HG02870 (cell line): ENCODE measurements at regions not wholly inside any gene's neighbourhood (a gene's known extent, or its start where the extent isn't known, plus 50 kb on each side); places are given as distances from the start of the nearest gene placed in this dataset.

Source experiments
- ATAC-seq: cut with Tn5 transposase; IDR thresholded peaks from one replicate; pipeline ENCODE4 v1.9.1; 2021; ENCODE audit warnings: mild to moderate bottlenecking, moderate library complexity; ENCODE audit not compliant: unreplicated experiment

GRCh38 chr18:73746101-73746500, 401.5 kb downstream of the FBXO15 start:
- ATAC-seq, result no peak

GRCh38 chr18:73742957-73743356, 404.7 kb downstream of the FBXO15 start:
- ATAC-seq, result no peak

GRCh38 chr18:73741946-73742345, 405.7 kb downstream of the FBXO15 start:
- ATAC-seq, result no peak

GRCh38 chr18:73739098-73739497, 408.5 kb downstream of the FBXO15 start:
- ATAC-seq, result no peak

DNA sequence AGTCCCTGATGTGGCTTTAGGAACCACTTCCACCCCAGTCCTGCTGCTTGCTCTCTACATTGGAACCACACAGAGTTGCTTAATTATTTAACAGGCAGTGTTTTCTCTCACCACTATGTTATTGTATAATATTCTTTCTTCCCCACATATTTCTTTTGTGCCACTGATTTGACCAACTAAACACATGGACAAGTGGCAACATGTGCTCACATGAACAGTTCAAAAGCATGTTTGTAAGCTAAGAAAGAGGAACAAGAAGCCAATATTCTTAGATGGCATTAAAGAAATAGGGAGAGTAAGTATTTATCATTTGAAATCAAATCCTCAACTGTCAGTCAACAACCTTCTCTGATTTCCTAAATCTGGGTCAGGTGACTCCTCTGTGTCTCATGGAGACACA, 409.6 kb downstream of the FBXO15 start:
- ATAC-seq, result no peak

DNA sequence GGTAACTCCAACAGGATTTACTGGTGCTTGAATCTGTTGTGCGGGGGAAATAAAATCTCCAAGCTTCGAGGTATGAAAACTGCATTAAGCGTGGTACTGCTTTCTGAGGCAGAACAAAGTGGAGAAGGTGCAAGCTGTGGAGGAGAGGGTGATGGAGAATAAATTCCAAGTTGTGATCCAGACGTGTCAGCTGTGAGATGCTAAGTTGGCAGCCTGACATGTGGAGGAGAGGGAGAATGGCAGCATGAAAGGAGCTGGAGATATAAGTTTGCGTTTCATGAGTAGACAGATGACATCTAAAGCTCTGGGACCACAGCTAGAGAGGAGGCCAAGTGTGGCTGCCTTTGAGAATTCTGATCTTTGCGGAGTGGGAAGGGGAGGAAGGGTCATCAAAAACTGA, 411.8 kb downstream of the FBXO15 start:
- no peak for ATAC-seq

DNA sequence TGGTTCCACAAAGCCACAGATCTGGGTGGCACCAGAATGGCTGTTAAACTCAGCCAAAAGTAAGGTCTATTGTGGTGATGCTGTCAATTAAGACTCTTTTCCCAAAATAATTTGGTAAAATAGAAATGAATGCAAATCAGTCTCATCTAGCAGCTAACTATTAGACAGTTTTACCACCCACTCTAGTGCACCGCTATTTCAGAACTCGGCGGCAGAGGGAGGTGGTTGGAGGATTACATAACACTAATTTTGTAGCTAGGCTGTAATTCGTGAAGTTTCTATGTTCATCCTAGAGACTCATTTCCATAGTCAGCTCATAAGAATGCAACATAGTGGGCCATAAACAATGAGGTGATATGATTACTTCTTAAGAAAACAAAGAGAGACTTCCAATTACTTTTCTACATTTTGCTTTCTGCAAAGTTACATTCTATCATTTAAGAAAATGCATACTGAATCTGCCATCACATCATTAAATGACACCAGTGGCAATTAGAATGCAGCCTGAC, 413.8 kb downstream of the FBXO15 start:
- no peak for ATAC-seq

DNA sequence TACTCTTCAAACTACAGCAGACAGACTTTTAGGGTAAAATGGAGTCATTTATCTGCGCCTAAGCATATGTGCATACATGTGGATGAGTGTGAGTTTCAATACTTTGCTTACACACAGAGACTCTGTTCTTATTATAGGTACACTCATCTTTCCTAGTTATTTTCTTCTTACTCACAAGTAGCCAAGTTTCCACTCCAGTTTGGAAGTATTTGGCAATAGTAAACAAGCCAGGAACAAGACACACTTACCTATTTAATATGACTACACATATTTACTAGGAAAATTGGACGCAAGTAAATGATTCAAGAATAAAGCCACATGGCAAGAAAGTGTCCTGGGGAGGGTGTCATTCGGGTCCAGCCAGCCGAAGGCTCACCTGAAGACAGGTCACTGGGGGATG, 414.3 kb downstream of the FBXO15 start:
- no peak for ATAC-seq

GRCh38 chr18:73728657-73729056, 419.0 kb downstream of the FBXO15 start:
- no peak for ATAC-seq

DNA sequence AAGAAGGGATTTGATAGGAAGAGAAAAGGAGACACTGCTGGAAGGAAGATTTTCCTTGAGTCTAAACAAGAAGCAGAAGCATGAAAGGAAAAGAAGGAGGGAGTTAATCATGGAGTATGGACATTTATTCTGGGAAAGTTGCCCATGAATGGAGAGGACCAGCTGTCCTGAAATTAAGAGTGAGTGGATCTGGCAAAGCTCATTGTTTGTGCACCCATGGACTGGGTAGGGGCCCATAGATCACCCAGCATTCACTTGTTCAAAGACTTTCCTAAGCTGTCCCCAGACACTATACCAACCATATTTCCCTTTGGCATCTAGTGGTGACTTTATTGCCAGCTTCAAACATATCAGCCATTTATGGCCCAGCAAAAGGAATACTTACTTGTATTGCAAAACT, 422.7 kb downstream of the FBXO15 start:
- ATAC-seq, result no peak

GRCh38 chr18:73719611-73720010, 428.0 kb downstream of the FBXO15 start:
- no peak for ATAC-seq

GRCh38 chr18:73717570-73717969, 430.1 kb downstream of the FBXO15 start:
- no peak for ATAC-seq

DNA sequence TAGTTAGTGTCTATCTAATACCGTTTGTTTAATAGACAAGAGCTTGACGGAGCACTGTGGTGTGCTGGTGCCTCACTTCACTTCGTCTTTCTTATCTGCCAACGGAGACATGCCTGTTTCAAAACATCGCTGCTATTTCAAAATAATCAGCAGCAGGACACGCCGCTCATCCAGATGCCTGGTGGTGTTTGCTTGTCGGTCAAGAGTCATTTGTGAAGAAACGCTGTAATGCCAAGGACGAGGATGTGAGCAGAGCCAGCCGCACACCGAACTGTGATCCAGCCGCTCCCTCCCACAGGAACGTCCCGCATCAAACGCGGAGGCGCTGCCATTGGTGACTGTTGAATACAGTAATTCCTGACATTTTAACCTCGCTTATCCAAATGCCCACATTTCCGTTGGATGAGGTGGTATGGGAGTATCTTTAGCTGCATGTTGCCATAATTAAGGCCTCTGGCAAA, 432.4 kb downstream of the FBXO15 start:
- ATAC-seq, result no peak

GRCh38 chr18:73714466-73714865, 433.2 kb downstream of the FBXO15 start:
- ATAC-seq, result no peak

- no peak for ATAC-seq
Observed at GRCh38 chr18:73711256-73711655, 436.4 kb downstream of the FBXO15 start.

GRCh38 chr18:73708591-73708990, 439.0 kb downstream of the FBXO15 start:
- no peak for ATAC-seq

- ATAC-seq, result no peak
Observed at GRCh38 chr18:73707035-73707434, 440.6 kb downstream of the FBXO15 start.

- no peak for ATAC-seq
Observed at GRCh38 chr18:73697353-73697752, 450.3 kb downstream of the FBXO15 start.

- ATAC-seq, result no peak
Observed at GRCh38 chr18:73696698-73697097, 450.9 kb downstream of the FBXO15 start.

DNA sequence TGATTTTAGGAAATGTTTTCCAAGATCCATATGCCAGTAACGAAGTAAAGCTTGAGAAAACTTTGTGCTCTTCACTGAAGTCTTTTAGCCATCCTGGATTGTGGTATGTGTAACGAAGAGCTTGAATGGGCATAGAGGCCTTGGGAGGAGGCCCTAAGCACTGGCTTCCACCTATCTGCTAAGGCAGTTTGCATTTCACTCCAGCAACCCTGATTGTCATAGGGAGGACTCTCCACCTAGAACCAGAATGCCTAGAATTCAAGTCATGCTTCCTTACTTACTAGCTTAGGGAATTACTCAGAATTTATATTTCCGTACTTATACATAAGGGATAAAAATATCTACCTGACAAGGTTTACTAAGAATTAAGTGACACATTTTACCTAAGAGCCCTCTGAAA, 451.5 kb downstream of the FBXO15 start:
- ATAC-seq, result no peak

GRCh38 chr18:73693091-73693490, 454.5 kb downstream of the FBXO15 start:
- ATAC-seq, result no peak

GRCh38 chr18:73691624-73692023, 456.0 kb downstream of the FBXO15 start:
- no peak for ATAC-seq

DNA sequence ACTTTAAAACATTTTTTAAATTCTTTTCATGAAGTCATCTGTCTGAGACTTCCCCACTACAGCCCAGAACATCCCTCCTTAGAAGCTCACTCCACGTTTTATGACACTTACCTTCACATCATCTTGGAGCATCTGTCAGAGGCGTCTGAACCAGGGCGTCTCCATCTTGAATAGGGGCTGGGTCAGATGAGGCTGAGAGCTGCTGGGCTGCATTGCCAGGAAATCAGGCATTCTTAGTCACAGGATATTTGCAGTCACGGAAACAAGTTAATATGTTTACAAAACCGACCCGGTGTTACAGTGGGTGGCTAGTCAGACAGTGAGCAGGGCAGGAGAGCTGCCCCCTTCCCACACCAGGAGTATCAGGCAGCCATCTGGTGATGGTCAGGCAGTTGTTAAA, 456.5 kb downstream of the FBXO15 start:
- ATAC-seq, result no peak

DNA sequence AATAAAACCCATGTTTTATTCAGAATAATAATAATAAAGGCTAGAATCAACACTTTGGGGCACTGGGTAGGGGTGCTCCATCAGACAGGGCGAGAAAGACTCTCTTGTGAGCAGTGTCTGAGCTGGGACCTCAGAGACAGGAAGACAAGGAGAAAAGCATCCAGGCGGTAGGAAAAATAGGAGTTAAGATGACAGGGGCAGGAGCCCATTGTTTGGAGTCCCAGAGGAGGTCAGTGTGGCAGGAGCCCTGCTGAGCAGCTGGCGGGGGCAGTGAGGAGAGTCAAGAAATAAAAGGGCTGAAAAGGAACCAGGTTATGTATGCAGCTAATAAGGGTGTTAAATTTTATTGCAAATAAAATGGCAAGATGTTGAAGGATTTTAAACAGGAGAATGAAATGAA, 457.4 kb downstream of the FBXO15 start:
- ATAC-seq, result no peak
